Upper lobe of right lung (tissue), 1 donor: ENCODE measurements at regions not wholly inside any gene's neighbourhood (a gene's known extent, or its start where the extent isn't known, plus 50 kb on each side); places are given as distances from the start of the nearest gene placed in this dataset.

ENCODE experiments used
- ATAC-seq: fragments of 200-7000 bp; cut with Tn5 transposase; one replicate; pipeline ENCODE4 v1.9.1; 2020; ENCODE audit warnings: mild to moderate bottlenecking, moderate library complexity
- DNase-seq: peaks from one replicate; pipeline ENCODE4 v3.0.0-alpha.2; 2020
- H3K27ac ChIP-seq: fragments of 200-600 bp; one replicate; pipeline ENCODE4 v1.8.0; 2022
- H3K27me3 ChIP-seq: fragments of 200-600 bp; one replicate; pipeline ENCODE4 v1.8.0; 2022; ENCODE audit warnings: mild to moderate bottlenecking
- H3K36me3 ChIP-seq: fragments of 200-600 bp; one replicate; pipeline ENCODE4 v1.8.0; 2022
- H3K4me1 ChIP-seq: fragments of 200-600 bp; one replicate; pipeline ENCODE4 v1.8.0; 2022
- H3K4me3 ChIP-seq: fragments of 200-600 bp; one replicate; pipeline ENCODE4 v1.8.0; 2022; ENCODE audit warnings: mild to moderate bottlenecking
- H3K9me3 ChIP-seq: fragments of 200-600 bp; one replicate; pipeline ENCODE4 v1.8.0; 2022
- CTCF ChIP-seq: fragments of 200-600 bp; IDR thresholded peaks from one replicate; pipeline ENCODE4 v1.8.0; 2022; ENCODE audit warnings: antibody characterized with exemption
- intact Hi-C: fragments of 100-400 bp; cut with DNase I; formaldehyde crosslinking; loops from one replicate; pipeline ENCODE4 v1.11.0; 2022
- donor health status: DM: no; HTN: yes; CAD: no; lungs with severe emphysema.

GRCh38 chr21:22201126-22201525 is 1202.9 kb downstream of the NCAM2 start:
- ATAC-seq (no peak), DNase-seq (no peak)
- Histone ChIP-seq H3K4me1 (no peaks in the 10 kb centered on the region), H3K27me3 (no peaks in the 10 kb centered on the region), H3K4me3 (no peak overlapping the region), H3K36me3 (no peaks in the 10 kb centered on the region), H3K27ac (no peak overlapping the region), H3K9me3 (no peaks in the 10 kb centered on the region)
- intact Hi-C loops = no loop called here
- no peak for TF ChIP-seq CTCF

GRCh38 chr21:22201669-22202068 is 1203.5 kb downstream of the NCAM2 start:
- Histone ChIP-seq H3K9me3 (no peaks in the 10 kb centered on the region), H3K4me3 (no peak overlapping the region), H3K27ac (no peak overlapping the region), H3K4me1 (no peaks in the 10 kb centered on the region), H3K36me3 (no peaks in the 10 kb centered on the region), H3K27me3 (no peaks in the 10 kb centered on the region)
- no peak for DNase-seq
- intact Hi-C loops = no loop called here
- no peak for TF ChIP-seq CTCF
- no peak for ATAC-seq

DNA sequence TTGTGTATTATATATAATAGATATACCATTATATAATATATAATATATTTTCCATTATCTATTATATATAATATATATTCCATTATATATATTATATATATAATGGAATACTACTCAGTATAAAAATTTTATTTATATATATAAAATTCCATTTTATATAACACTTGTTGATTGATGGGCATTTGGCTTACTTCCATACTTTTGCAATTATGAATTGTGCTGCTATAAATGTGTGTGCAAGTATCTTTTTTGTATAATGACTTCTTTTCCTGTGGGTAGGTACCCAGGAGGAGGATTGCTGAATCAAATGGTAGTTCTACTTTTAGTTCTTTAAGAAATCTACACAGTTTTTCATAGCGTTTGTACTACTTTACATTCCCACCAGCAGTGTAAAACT is 1211.1 kb downstream of the NCAM2 start:
- no peak for ATAC-seq
- intact Hi-C loops = no loop called here

DNA sequence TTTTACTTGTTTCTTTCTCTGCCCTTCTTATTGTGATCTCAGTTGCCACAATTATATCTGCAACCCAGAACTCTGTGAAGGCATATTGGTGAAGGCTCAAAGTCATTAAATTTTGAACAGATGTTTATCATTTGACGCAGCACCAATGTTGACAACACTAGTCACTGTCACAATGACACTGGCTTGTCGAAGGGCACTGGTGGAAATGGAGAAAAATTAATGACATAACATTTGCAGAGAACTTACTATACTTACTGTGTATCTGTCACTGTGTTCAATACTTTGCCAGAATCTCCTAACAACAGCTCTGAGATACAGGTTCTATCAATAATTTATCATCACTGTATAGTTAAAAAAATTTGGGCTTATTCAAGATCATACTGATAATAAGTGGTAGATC is 1213.7 kb downstream of the NCAM2 start:
- Histone ChIP-seq H3K27ac (no peak overlapping the region), H3K9me3 (no peaks in the 10 kb centered on the region), H3K4me3 (no peak overlapping the region), H3K36me3 (no peaks in the 10 kb centered on the region), H3K4me1 (no peaks in the 10 kb centered on the region), H3K27me3 (no peaks in the 10 kb centered on the region)
- no peak for TF ChIP-seq CTCF
- DNase-seq (no peak), ATAC-seq (no peak)
- intact Hi-C loops = no loop called here

More for the DNA sequence above, 1211.1 kb downstream of the NCAM2 start:
- Histone ChIP-seq H3K4me1 (no peaks in the 10 kb centered on the region), H3K27me3 (no peaks in the 10 kb centered on the region), H3K4me3 (no peak overlapping the region), H3K36me3 (no peaks in the 10 kb centered on the region), H3K9me3 (no peaks in the 10 kb centered on the region), H3K27ac (no peak overlapping the region)
- DNase-seq = no peak
- TF ChIP-seq CTCF = no peak

DNA sequence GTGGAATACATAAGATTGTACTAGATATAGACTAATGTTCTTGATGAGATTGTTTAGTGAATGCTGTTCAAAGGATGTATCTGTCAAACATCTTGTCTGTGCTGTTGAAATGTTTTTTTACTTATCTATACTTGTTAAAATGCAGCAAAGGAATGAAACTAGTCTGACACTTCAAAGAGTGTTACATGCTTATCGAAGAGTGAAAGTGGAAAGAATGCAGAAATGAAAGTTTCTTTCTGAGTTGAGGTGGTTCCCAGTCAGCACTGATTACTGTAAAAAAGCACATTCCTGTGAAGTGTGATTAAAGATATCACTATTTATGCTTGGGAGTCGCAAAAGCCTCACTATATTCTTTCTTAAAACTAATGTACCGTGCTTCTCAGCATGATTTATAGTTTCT is 1225.2 kb downstream of the NCAM2 start:
- intact Hi-C loops = no loop called here
- no peak overlapping the region for H3K27ac ChIP-seq
- ATAC-seq (no peak), DNase-seq (no peak)
- H3K4me3 ChIP-seq = no peak overlapping the region
- no peaks in the 10 kb centered on the region for H3K36me3 ChIP-seq
- no peaks in the 10 kb centered on the region for H3K4me1 ChIP-seq
- H3K27me3 ChIP-seq = no peaks in the 10 kb centered on the region
- H3K9me3 ChIP-seq = no peaks in the 10 kb centered on the region
- TF ChIP-seq CTCF = no peak

GRCh38 chr21:22224261-22224660 is 1226.1 kb downstream of the NCAM2 start:
- Histone ChIP-seq H3K9me3 (no peaks in the 10 kb centered on the region), H3K4me1 (no peaks in the 10 kb centered on the region), H3K4me3 (no peak overlapping the region), H3K27me3 (no peaks in the 10 kb centered on the region), H3K27ac (no peak overlapping the region), H3K36me3 (no peaks in the 10 kb centered on the region)
- TF ChIP-seq CTCF = no peak
- ATAC-seq (no peak), DNase-seq (no peak)
- intact Hi-C loops = no loop called here
